ENCODE measurements at regions not wholly inside any gene's neighbourhood (a gene's known extent, or its start where the extent isn't known, plus 50 kb on each side); places are given as distances from the start of the nearest gene placed in this dataset.

GRCh38 chr6:7050004-7050403 is 57.8 kb upstream of the RREB1 start:
- Histone ChIP-seq H3K9ac (ENCODE audit: low read length in 2 of 2) (no peak overlapping the region), H3K36me3 (ENCODE audit: control insufficient read depth in 2 of 2, insufficient read depth in 2 of 2, low read length in 2 of 2) (no peaks in the 10 kb centered on the region), H3K27ac (ENCODE audit: low read length) (no peak overlapping the region), H3K4me3 (ENCODE audit: low read length in 2 of 2) (no peak overlapping the region), H3K4me1 (ENCODE audit: control insufficient read depth, insufficient read depth, low read length) (peaks cover 19% of the 10 kb centered on the region), H3K9me3 (ENCODE audit: control insufficient read depth in 2 of 2, low read length in 2 of 2) (no peaks in the 10 kb centered on the region), H3K27me3 (ENCODE audit: control insufficient read depth in 1 of 2, insufficient read depth in 2 of 2, low read length in 2 of 2) (no peaks in the 10 kb centered on the region)

- peak overlapping the region; percentile 55 for H3K27ac ChIP-seq (ENCODE audit: low read length)
- peak overlapping the region; percentile 58 to 73 for H3K9ac ChIP-seq (ENCODE audit: low read length in 2 of 2)
- no peaks in the 10 kb centered on the region for H3K9me3 ChIP-seq (ENCODE audit: control insufficient read depth in 2 of 2, low read length in 2 of 2)
- peaks cover 19% of the 10 kb centered on the region for H3K4me1 ChIP-seq (ENCODE audit: control insufficient read depth, insufficient read depth, low read length)
- H3K4me3 ChIP-seq (ENCODE audit: low read length in 2 of 2), result peak overlapping the region; percentile 69 to 80
- no peaks in the 10 kb centered on the region for H3K27me3 ChIP-seq (ENCODE audit: control insufficient read depth in 1 of 2, insufficient read depth in 2 of 2, low read length in 2 of 2)
- no peaks in the 10 kb centered on the region for H3K36me3 ChIP-seq (ENCODE audit: control insufficient read depth in 2 of 2, insufficient read depth in 2 of 2, low read length in 2 of 2)
Measured at GRCh38 chr6:7050872-7051779, 56.6 kb upstream of the RREB1 start.

GRCh38 chr6:7051780-7052442 is 55.9 kb upstream of the RREB1 start:
- Histone ChIP-seq H3K27me3 (ENCODE audit: control insufficient read depth in 1 of 2, insufficient read depth in 2 of 2, low read length in 2 of 2) (no peaks in the 10 kb centered on the region), H3K4me3 (ENCODE audit: low read length in 2 of 2) (peak overlapping the region; percentile 69 to 80), H3K36me3 (ENCODE audit: control insufficient read depth in 2 of 2, insufficient read depth in 2 of 2, low read length in 2 of 2) (no peaks in the 10 kb centered on the region), H3K27ac (ENCODE audit: low read length) (peak overlapping the region; percentile 11), H3K9ac (ENCODE audit: low read length in 2 of 2) (peak overlapping the region; percentile 58 to 73), H3K9me3 (ENCODE audit: control insufficient read depth in 2 of 2, low read length in 2 of 2) (no peaks in the 10 kb centered on the region), H3K4me1 (ENCODE audit: control insufficient read depth, insufficient read depth, low read length) (peaks cover 19% of the 10 kb centered on the region)

- Histone ChIP-seq H3K9me3 (ENCODE audit: control insufficient read depth in 2 of 2, low read length in 2 of 2) (no peaks in the 10 kb centered on the region), H3K4me1 (ENCODE audit: control insufficient read depth, insufficient read depth, low read length) (peaks cover 19% of the 10 kb centered on the region), H3K36me3 (ENCODE audit: control insufficient read depth in 2 of 2, insufficient read depth in 2 of 2, low read length in 2 of 2) (no peaks in the 10 kb centered on the region), H3K4me3 (ENCODE audit: low read length in 2 of 2) (peak overlapping the region; percentile 17 to 80), H3K27me3 (ENCODE audit: control insufficient read depth in 1 of 2, insufficient read depth in 2 of 2, low read length in 2 of 2) (no peaks in the 10 kb centered on the region), H3K27ac (ENCODE audit: low read length) (peak overlapping the region; percentile 37), H3K9ac (ENCODE audit: low read length in 2 of 2) (peak overlapping the region in 1 of 2 donors; percentile 3)
Measured at GRCh38 chr6:7052443-7053011, 55.2 kb upstream of the RREB1 start.

GRCh38 chr6:7053125-7053774 is 54.5 kb upstream of the RREB1 start:
- H3K9me3 ChIP-seq (ENCODE audit: control insufficient read depth in 2 of 2, low read length in 2 of 2), result no peaks in the 10 kb centered on the region
- no peaks in the 10 kb centered on the region for H3K27me3 ChIP-seq (ENCODE audit: control insufficient read depth in 1 of 2, insufficient read depth in 2 of 2, low read length in 2 of 2)
- H3K27ac ChIP-seq (ENCODE audit: low read length), result peak overlapping the region; percentile 37
- no peaks in the 10 kb centered on the region for H3K36me3 ChIP-seq (ENCODE audit: control insufficient read depth in 2 of 2, insufficient read depth in 2 of 2, low read length in 2 of 2)
- peaks cover 19% of the 10 kb centered on the region for H3K4me1 ChIP-seq (ENCODE audit: control insufficient read depth, insufficient read depth, low read length)
- H3K9ac ChIP-seq (ENCODE audit: low read length in 2 of 2), result no peak overlapping the region
- peak overlapping the region in 1 of 2 donors; percentile 17 for H3K4me3 ChIP-seq (ENCODE audit: low read length in 2 of 2)
